HG03558 (cell line): ENCODE measurements at regions not wholly inside any gene's neighbourhood (a gene's known extent, or its start where the extent isn't known, plus 50 kb on each side); places are given as distances from the start of the nearest gene placed in this dataset.
"Not testable (repeated sequence)": the region's sequence is repeated elsewhere in the genome, so short reads cannot be mapped to it uniquely, and the experiment has no call there.

Source experiments
- ATAC-seq: cut with Tn5 transposase; IDR thresholded peaks from one replicate; pipeline ENCODE4 v1.9.1; 2021; ENCODE audit warnings: moderate number of reproducible peaks; ENCODE audit not compliant: unreplicated experiment; ENCODE audit errors: extremely low read depth

DNA sequence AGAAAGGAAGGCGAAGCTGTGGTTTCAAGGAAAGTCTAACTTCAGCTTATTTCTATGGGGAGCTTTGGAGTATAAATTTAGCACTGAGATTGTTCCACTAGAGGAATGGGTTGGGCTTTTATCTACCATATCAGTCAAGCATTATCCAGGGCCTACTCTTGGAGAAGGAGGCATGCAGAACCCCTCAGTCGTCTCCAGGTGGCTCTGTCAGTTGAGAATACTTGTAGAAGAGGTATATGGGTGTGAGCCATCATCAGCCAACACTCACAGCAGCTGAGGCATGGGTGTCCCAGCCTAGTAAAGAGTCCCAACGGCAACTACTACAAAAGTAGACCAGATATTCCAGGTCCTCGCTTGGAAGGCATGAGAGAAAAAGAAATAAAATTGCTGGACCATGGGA is 548.5 kb upstream of the GRAMD2B start:
- ATAC-seq = no peak

- no peak for ATAC-seq
These were observed 546.0 kb upstream of the GRAMD2B start for GRCh38 chr5:125877248-125877647.

DNA sequence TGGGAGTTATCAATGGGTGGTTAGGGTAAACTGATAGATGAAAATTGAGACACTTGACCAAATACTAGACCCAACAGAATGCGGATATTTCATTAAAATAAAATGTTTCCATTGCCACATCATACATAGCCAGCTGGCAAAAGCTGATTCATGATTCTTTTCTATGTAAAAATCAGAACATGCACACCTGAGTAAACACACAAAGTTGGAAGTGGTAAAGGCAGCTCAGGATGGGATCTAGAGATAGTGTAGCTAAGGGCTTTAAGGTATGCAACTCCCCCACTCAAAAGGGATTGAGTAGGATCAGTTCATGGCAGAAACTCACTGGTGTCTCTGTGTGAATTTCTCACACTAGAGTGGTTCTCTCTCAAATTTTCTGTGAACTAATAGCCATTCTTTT is 541.1 kb upstream of the GRAMD2B start:
- ATAC-seq = no peak

GRCh38 chr5:125883223-125883622 is 540.0 kb upstream of the GRAMD2B start:
- no peak for ATAC-seq

DNA sequence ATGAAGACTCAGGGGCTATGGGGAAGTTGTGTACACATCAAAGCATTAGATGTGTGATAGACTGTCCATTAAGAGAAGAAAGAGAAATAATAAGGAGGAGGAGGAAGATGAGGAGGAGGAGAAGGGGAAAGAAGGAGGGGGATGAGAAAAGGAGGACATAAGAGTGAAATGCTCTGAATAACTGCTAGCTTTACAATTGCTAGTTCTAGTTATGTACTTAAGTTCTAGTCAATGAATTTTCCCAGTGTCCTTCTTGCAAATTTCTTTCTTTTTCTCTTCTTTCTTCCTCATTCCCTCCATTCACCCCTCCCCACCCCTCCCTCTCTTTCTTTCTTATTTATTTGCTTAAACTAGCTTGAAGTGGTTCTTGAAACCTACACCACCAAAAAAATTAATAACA is 534.9 kb upstream of the GRAMD2B start:
- no peak for ATAC-seq

DNA sequence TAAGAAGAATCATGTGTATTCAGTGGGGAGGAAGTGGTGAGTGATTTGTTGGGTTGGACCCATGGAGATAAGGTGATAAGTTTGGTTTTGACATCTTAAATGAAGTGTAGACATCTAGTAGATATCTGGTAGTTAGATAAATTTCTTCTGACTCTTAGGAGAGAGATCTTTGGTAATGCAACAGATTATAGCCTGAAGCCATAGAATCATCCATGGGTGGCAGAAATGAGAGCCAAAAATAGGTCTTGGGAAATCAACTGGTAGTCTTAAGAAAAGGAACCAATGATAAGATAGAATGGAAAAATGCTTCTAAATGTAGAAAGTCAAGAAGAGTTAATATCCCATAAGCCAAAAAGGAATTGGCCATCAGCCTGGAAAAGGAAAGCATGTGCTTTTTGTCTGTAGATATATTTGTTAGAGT is 532.7 kb upstream of the GRAMD2B start:
- no peak for ATAC-seq

- no peak for ATAC-seq
These were observed 532.0 kb upstream of the GRAMD2B start for GRCh38 chr5:125891061-125891725.

- no peak for ATAC-seq
These were observed 528.8 kb upstream of the GRAMD2B start for GRCh38 chr5:125894383-125894782.

- ATAC-seq = no peak
These were observed 526.8 kb upstream of the GRAMD2B start for GRCh38 chr5:125896368-125896767.

GRCh38 chr5:125897089-125897488 is 526.1 kb upstream of the GRAMD2B start:
- no peak for ATAC-seq

- no peak for ATAC-seq
These were observed 524.3 kb upstream of the GRAMD2B start for GRCh38 chr5:125898851-125899405.

GRCh38 chr5:125912028-125912427 is 511.2 kb upstream of the GRAMD2B start:
- ATAC-seq = no peak

DNA sequence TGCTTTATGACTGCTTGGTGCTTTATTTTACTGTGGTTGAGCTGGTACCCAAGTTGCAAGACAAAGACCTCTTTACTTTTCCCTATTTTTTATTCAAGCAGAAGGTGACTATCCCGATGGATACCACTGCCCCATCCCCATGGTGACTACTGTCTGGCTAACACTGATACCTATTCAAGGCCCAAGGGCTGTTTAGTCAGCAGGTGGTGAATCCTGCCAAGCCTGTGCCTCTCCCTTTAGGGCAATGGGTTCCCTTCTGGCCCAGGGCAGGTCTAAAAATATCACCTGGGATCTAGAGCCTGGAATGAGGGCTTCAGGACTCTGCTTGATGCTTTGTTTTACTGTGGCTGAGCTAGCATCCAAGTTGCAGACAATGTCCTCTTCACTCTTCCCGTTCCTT is 510.0 kb upstream of the GRAMD2B start:
- ATAC-seq = no peak

GRCh38 chr5:125914471-125914870 is 508.7 kb upstream of the GRAMD2B start:
- no peak for ATAC-seq

DNA sequence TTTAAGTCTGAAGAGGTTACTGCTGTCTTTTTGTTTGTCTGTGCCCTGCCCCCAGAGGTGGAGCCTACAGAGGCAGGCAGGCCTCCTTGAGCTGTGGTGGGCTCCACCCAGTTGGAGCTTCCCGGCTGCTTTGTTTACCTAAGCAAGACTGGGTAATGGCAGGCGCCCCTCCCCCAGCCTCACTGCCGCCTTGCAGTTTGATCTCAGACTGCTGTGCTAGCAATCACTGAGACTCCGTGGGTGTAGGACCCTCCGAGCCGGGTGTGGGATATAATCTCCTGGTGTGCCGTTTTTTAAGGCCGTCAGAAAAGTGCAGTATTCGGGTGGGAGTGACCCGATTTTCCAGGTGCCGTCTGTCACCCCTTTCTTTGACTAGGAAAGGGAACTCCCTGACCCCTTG is 499.3 kb upstream of the GRAMD2B start:
- not testable (repeated sequence) for ATAC-seq

- ATAC-seq = no peak
These were observed 497.0 kb upstream of the GRAMD2B start for GRCh38 chr5:125926172-125926571.

DNA sequence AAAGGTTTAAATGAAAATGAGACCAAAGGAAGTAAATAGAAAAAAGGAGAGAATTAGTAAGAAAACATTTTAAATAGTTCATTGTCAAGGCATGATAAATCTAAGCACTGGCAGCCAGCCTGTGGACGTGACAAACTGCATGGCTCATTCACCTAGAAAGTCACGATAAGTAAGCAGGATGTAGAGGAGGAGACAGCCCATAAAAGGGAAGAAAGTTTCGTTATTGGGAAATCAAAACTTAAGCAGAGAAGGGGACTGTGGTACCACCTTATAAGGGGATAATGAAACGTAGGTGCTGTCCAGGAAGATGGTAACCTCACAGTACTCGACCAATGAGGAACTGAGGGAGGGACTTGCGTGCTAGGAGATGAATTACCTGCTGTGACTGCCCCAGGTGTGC is 494.5 kb upstream of the GRAMD2B start:
- no peak for ATAC-seq

- ATAC-seq = no peak
These were observed 473.1 kb upstream of the GRAMD2B start for GRCh38 chr5:125950012-125950615.

- ATAC-seq = peak; percentile 98
These were observed 462.1 kb upstream of the GRAMD2B start for GRCh38 chr5:125961150-125961549.

DNA sequence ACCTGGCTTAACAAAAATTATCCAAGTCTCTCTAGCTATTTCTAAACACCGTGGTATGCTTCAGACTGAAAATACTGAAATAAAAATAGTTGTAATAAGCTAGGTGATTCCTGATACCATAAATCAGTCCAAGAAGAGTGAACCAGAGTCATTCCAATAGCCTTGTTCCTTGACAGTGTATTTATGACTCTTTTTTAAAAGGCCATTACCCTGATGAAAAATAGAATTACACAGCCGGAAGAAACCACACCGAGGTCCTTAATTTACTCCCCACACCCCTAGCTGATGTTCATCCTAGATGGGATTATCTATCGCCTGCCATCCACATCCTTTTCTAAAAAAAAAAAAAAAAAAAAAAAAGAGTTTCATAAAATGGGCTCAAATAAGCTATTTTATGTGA is 457.6 kb upstream of the GRAMD2B start:
- no peak for ATAC-seq

- no peak for ATAC-seq
These were observed 455.6 kb upstream of the GRAMD2B start for GRCh38 chr5:125967576-125967975.
